Cardiac muscle cell (in vitro differentiated cells and primary cell): ENCODE measurements at regions not wholly inside any gene's neighbourhood (a gene's known extent, or its start where the extent isn't known, plus 50 kb on each side); places are given as distances from the start of the nearest gene placed in this dataset.

ENCODE experiments used
- DNase-seq, 2 donors: peaks; one replicate each; pipeline versions ENCODE4 v3.0.0 to v3.0.0-alpha.2; 2010 to 2017; ENCODE audit warnings: low read depth in 1 of 2, low spot score in 1 of 2
- H3K27ac ChIP-seq: fragments of 200-600 bp; sonication (generic); 2 replicates; pipeline ENCODE4 v1.5.1; 2016
- H3K27me3 ChIP-seq: fragments of 200-600 bp; sonication (generic); 2 replicates; pipeline ENCODE4 v1.6.0; 2016; ENCODE audit warnings: control low read depth
- H3K36me3 ChIP-seq: fragments of 200-600 bp; sonication (generic); 2 replicates; pipeline ENCODE4 v1.5.1; 2016; ENCODE audit warnings: control low read depth
- H3K4me1 ChIP-seq: fragments of 200-600 bp; sonication (generic); 2 replicates; pipeline ENCODE4 v1.8.1; 2017; ENCODE audit warnings: low read depth, mild to moderate bottlenecking, mixed run types
- H3K4me3 ChIP-seq: fragments of 200-600 bp; sonication (generic); 2 replicates; pipeline ENCODE4 v1.5.1; 2016; ENCODE audit warnings: mild to moderate bottlenecking
- H3K9me3 ChIP-seq: fragments of 200-600 bp; sonication (generic); 2 replicates; pipeline ENCODE4 v1.5.1; 2017; ENCODE audit warnings: low read depth, mild to moderate bottlenecking, control low read depth
- CTCF ChIP-seq: IDR thresholded peaks from 2 replicates; pipeline ENCODE4 v1.5.1; 2012; ENCODE audit warnings: low read depth, mild to moderate bottlenecking, low read length

DNA sequence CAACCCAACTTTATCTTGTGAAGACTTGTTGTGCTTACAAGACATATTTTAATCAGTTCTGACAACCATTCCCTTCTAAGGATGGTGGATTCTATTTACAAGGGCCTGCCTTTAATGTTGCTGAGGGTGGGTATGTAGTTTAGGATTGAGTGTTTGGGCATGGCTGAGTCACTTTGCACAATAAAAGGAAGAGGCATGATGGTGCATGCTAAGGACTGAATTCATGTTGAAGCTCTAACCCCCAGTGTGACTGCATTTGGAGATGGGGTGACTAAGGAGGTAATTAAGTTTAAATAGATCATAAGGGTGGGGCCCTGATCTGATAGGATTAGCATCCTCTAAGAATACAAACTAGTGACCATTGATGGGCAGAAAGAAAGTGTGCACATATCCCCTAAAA lies 196.1 kb upstream of the HS3ST3A1 start:
- Histone ChIP-seq H3K4me3 (no peak overlapping the region), H3K9me3 (no peaks in the 10 kb centered on the region), H3K27ac (no peak overlapping the region), H3K27me3 (peaks cover 19% of the 10 kb centered on the region), H3K36me3 (no peaks in the 10 kb centered on the region), H3K4me1 (no peaks in the 10 kb centered on the region)
- DNase-seq = no peak
- TF ChIP-seq CTCF = no peak

GRCh38 chr17:13806092-13806491 lies 204.4 kb upstream of the HS3ST3A1 start:
- no peak for TF ChIP-seq CTCF
- Histone ChIP-seq H3K36me3 (no peaks in the 10 kb centered on the region), H3K4me3 (no peak overlapping the region), H3K27ac (no peak overlapping the region), H3K4me1 (no peaks in the 10 kb centered on the region), H3K9me3 (no peaks in the 10 kb centered on the region), H3K27me3 (peaks cover 8% of the 10 kb centered on the region)
- DNase-seq = no peak

GRCh38 chr17:13807103-13807502 lies 205.4 kb upstream of the HS3ST3A1 start:
- no peaks in the 10 kb centered on the region for H3K4me1 ChIP-seq
- H3K27ac ChIP-seq = no peak overlapping the region
- no peak for TF ChIP-seq CTCF
- H3K9me3 ChIP-seq = no peaks in the 10 kb centered on the region
- H3K36me3 ChIP-seq = no peaks in the 10 kb centered on the region
- peaks cover 8% of the 10 kb centered on the region for H3K27me3 ChIP-seq
- H3K4me3 ChIP-seq = no peak overlapping the region
- no peak for DNase-seq

- no peak for TF ChIP-seq CTCF
- DNase-seq = no peak
- H3K27ac ChIP-seq = no peak overlapping the region
- no peaks in the 10 kb centered on the region for H3K36me3 ChIP-seq
- no peaks in the 10 kb centered on the region for H3K4me1 ChIP-seq
- H3K9me3 ChIP-seq = no peaks in the 10 kb centered on the region
- H3K27me3 ChIP-seq = no peaks in the 10 kb centered on the region
- H3K4me3 ChIP-seq = no peak overlapping the region
These were observed 210.6 kb upstream of the HS3ST3A1 start for GRCh38 chr17:13812350-13812749.

DNA sequence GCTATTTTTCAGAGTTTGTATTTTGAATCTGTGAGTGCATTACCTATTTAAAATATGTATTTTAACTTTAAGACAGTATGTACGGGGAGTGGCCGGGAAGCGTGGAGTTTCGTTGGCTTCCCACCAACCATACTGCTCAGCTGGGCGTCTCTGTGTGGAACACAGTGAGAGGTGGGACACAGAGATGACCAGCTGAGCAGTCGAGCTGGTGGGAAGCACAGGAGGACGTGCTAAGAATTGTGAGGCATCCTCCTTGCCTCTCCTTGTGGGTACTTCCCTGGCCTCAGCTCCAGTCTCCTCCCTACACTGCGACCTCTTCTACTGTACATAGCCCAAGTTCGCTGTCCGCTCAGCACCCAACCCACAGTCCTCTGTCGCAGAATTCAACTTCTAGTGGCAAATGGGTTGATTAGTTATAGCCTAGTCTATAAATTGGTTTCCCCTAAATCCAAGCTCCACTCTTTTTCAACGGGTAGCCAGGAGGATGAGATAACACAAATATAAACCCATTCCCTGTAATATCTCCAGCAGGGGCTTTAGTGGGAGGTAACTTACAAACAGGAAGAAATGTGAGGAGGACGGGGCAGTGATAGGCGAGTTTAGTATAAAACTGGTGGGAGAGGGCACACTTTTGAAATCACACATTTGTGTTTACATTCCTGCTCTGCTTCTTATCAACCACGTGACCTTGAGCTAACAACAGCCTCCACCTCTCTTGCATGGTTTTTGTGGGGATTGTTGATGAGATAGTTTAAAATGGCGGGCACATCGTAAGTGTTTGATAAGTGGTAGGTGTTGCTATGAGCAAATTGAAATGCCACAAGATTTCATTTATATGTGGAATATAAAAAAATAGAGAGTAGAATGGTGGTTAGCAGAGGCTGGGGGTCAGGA lies 211.9 kb upstream of the HS3ST3A1 start:
- peak; percentile 15 to 19 for DNase-seq

More for the DNA sequence above, 211.9 kb upstream of the HS3ST3A1 start:
- Histone ChIP-seq H3K4me1 (no peaks in the 10 kb centered on the region), H3K36me3 (no peaks in the 10 kb centered on the region), H3K27me3 (no peaks in the 10 kb centered on the region), H3K27ac (no peak overlapping the region), H3K9me3 (no peaks in the 10 kb centered on the region), H3K4me3 (no peak overlapping the region)
- no peak for TF ChIP-seq CTCF
